Ascending aorta (tissue), 2 donors: ENCODE measurements at regions not wholly inside any gene's neighbourhood (a gene's known extent, or its start where the extent isn't known, plus 50 kb on each side); places are given as distances from the start of the nearest gene placed in this dataset.

Source experiments
- DNase-seq, 2 donors: peaks; one replicate each; pipeline ENCODE4 v3.0.0-alpha.2; 2019; ENCODE audit warnings: low spot score in 2 of 2
- H3K27ac ChIP-seq, 2 donors: fragments of 200-600 bp; sonication (generic); one replicate each; pipeline ENCODE4 v1.5.1; 2016 to 2017; ENCODE audit warnings: mild to moderate bottlenecking in 1 of 2
- H3K27me3 ChIP-seq: fragments of 200-600 bp; sonication (generic); one replicate; pipeline ENCODE4 v1.5.1; 2017
- H3K36me3 ChIP-seq, 2 donors: fragments of 200-600 bp; sonication (generic); one replicate each; pipeline ENCODE4 v1.5.1; 2016
- H3K4me1 ChIP-seq, 2 donors: fragments of 200-600 bp; sonication (generic); one replicate each; pipeline ENCODE4 v1.5.1; 2016 to 2017; ENCODE audit warnings: mild to moderate bottlenecking in 1 of 2
- H3K4me3 ChIP-seq, 2 donors: fragments of 200-600 bp; sonication (generic); one replicate each; pipeline ENCODE4 v1.5.1; 2016 to 2017; ENCODE audit warnings: mild to moderate bottlenecking in 1 of 2
- H3K9me3 ChIP-seq, 2 donors: fragments of 200-600 bp; sonication (generic); one replicate each; pipeline ENCODE4 v1.5.1; 2016
- intact Hi-C: fragments of 100-400 bp; cut with DNase I; formaldehyde crosslinking; loops from one replicate; pipeline ENCODE4 v1.15.1; 2023
- TF ChIP-seq, protein P1 (sequence below), 3 experiments: fragments of 200-600 bp in 2 of 3; fragments of 450-650 bp in 1 of 3; sonication (generic) in 2 of 3; IDR thresholded peaks; one replicate each; pipeline ENCODE4 v1.5.1; 2016 to 2019; ENCODE audit warnings: antibody characterized with exemption in 3 of 3, mild to moderate bottlenecking in 1 of 3, moderate library complexity in 1 of 3

- no peaks in the 10 kb centered on the region for H3K27me3 ChIP-seq
- H3K4me1 ChIP-seq: peaks cover 0 to 7% of the 10 kb centered on the region in 2 donors
- H3K27ac ChIP-seq: no peak overlapping the region
- H3K36me3 ChIP-seq: no peaks in the 10 kb centered on the region
- no peaks in the 10 kb centered on the region for H3K9me3 ChIP-seq
- intact Hi-C loops: no loop called here
- no peak overlapping the region for H3K4me3 ChIP-seq
- no peak for DNase-seq
- TF ChIP-seq, protein P1, sequence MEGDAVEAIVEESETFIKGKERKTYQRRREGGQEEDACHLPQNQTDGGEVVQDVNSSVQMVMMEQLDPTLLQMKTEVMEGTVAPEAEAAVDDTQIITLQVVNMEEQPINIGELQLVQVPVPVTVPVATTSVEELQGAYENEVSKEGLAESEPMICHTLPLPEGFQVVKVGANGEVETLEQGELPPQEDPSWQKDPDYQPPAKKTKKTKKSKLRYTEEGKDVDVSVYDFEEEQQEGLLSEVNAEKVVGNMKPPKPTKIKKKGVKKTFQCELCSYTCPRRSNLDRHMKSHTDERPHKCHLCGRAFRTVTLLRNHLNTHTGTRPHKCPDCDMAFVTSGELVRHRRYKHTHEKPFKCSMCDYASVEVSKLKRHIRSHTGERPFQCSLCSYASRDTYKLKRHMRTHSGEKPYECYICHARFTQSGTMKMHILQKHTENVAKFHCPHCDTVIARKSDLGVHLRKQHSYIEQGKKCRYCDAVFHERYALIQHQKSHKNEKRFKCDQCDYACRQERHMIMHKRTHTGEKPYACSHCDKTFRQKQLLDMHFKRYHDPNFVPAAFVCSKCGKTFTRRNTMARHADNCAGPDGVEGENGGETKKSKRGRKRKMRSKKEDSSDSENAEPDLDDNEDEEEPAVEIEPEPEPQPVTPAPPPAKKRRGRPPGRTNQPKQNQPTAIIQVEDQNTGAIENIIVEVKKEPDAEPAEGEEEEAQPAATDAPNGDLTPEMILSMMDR (IDR thresholded peaks at IDR 0.05): no peak
These were observed 113.1 kb downstream of the ICOS start for GRCh38 chr2:204049635-204050034.

DNA sequence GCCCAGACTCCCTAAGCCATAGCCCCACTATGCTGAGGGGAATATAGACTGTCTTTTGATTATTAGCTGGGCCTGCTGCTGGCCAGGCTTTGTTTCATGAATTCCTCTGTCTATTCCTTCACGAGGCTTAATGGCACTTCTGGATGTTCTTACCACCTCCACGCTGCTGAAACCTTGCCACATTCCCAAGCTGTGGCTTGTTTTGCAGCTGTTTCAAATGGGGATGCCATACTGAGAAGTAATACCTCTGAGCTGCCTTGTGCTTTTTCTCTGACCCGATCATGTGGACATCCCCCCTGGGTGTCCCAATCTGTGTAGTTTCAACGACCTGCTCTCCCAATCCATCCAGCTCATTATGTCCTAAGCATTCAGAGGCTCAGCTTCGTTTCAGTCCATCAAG is 114.1 kb downstream of the ICOS start:
- TF ChIP-seq, protein P1 (IDR thresholded peaks at IDR 0.05): no peak
- Histone ChIP-seq H3K4me3 (no peak overlapping the region), H3K27ac (no peak overlapping the region), H3K9me3 (no peaks in the 10 kb centered on the region), H3K36me3 (no peaks in the 10 kb centered on the region), H3K27me3 (no peaks in the 10 kb centered on the region), H3K4me1 (peaks cover 0 to 7% of the 10 kb centered on the region in 2 donors)
- DNase-seq: no peak
- intact Hi-C loops: no loop called here

DNA sequence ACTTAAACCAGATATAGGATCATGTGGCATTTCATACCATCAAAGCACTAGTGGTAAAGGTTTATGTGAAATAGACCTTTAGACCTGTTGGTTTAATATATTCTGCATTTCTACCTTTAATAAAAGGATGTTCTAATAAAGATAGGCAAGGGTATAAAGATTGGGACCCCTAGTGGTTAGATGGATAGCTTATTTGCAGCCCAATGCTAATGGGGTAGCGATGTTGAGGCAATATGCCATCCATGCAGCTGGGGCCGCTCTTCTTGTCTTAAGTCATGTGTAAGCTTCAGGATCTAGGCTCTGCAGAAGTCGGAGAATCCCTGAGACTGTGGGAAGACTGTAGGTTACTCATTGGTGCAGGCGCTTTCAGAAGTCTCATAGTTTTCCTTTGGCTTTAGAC is 114.9 kb downstream of the ICOS start:
- no peak overlapping the region for H3K4me3 ChIP-seq
- intact Hi-C loops: no loop called here
- no peaks in the 10 kb centered on the region for H3K9me3 ChIP-seq
- H3K4me1 ChIP-seq: peaks cover 0 to 7% of the 10 kb centered on the region in 2 donors
- TF ChIP-seq, protein P1 (IDR thresholded peaks at IDR 0.05): no peak
- H3K27me3 ChIP-seq: no peaks in the 10 kb centered on the region
- H3K36me3 ChIP-seq: no peaks in the 10 kb centered on the region
- no peak for DNase-seq
- no peak overlapping the region for H3K27ac ChIP-seq

GRCh38 chr2:204051984-204052556 is 115.5 kb downstream of the ICOS start:
- Histone ChIP-seq H3K9me3 (no peaks in the 10 kb centered on the region), H3K4me1 (peaks cover 0 to 7% of the 10 kb centered on the region in 2 donors), H3K27ac (no peak overlapping the region), H3K36me3 (no peaks in the 10 kb centered on the region), H3K4me3 (no peak overlapping the region), H3K27me3 (no peaks in the 10 kb centered on the region)
- intact Hi-C loops: no loop called here
- DNase-seq: no peak
- TF ChIP-seq, protein P1 (IDR thresholded peaks at IDR 0.05): no peak

GRCh38 chr2:204059016-204059415 is 122.5 kb downstream of the ICOS start:
- Histone ChIP-seq H3K9me3 (no peaks in the 10 kb centered on the region), H3K36me3 (no peaks in the 10 kb centered on the region), H3K27me3 (no peaks in the 10 kb centered on the region), H3K27ac (no peak overlapping the region), H3K4me1 (no peaks in the 10 kb centered on the region), H3K4me3 (no peak overlapping the region)
- no peak for DNase-seq
- intact Hi-C loops: no loop called here
- TF ChIP-seq, protein P1 (IDR thresholded peaks at IDR 0.05): no peak

GRCh38 chr2:204060841-204061240 is 124.3 kb downstream of the ICOS start:
- Histone ChIP-seq H3K27me3 (no peaks in the 10 kb centered on the region), H3K4me1 (no peaks in the 10 kb centered on the region), H3K27ac (no peak overlapping the region), H3K9me3 (no peaks in the 10 kb centered on the region), H3K4me3 (no peak overlapping the region), H3K36me3 (no peaks in the 10 kb centered on the region)
- intact Hi-C loops: no loop called here
- TF ChIP-seq, protein P1 (IDR thresholded peaks at IDR 0.05): no peak
- DNase-seq: no peak
